PFSK-1 (cell line): ENCODE measurements at regions not wholly inside any gene's neighbourhood (a gene's known extent, or its start where the extent isn't known, plus 50 kb on each side); places are given as distances from the start of the nearest gene placed in this dataset.

ENCODE experiments used
- POLR2AphosphoS5 ChIP-seq: IDR thresholded peaks from 2 replicates; pipeline ENCODE4 v1.6.1; 2012; ENCODE audit warnings: low read depth, mild to moderate bottlenecking, control low read depth, low read length, moderate library complexity
- SIN3A ChIP-seq: IDR thresholded peaks from 2 replicates; pipeline ENCODE4 v1.6.1; 2012; ENCODE audit warnings: mild to moderate bottlenecking, low read length, moderate library complexity, borderline replicate concordance; ENCODE audit not compliant: insufficient read depth

- TF ChIP-seq POLR2AphosphoS5: no peak
- no peak for TF ChIP-seq SIN3A
These were observed 176.6 kb upstream of the PBX1 start for GRCh38 chr1:164382384-164382783.
